T47D (cell line): ENCODE measurements at regions not wholly inside any gene's neighbourhood (a gene's known extent, or its start where the extent isn't known, plus 50 kb on each side); places are given as distances from the start of the nearest gene placed in this dataset.
"Not testable (repeated sequence)": the region's sequence is repeated elsewhere in the genome, so short reads cannot be mapped to it uniquely, and the experiment has no call there.

Experiments used
- DNase-seq, 2 experiments: peaks; one replicate each; pipeline versions ENCODE4 v3.0.0 to v3.0.0-alpha.2; 2011 to 2012; ENCODE audit warnings: low read depth in 1 of 2, low spot score in 1 of 2
- JUND ChIP-seq: IDR thresholded peaks from 2 replicates; pipeline ENCODE4 v1.6.1; 2012; ENCODE audit warnings: low read depth
- in situ Hi-C: cut with HindIII; loops from 2 replicates; pipeline ENCODE4 v1.10.0; 2016; ENCODE audit warnings: low sequenced_read_pairs, low pct_unique_long_range_greater_than_20kb

DNA sequence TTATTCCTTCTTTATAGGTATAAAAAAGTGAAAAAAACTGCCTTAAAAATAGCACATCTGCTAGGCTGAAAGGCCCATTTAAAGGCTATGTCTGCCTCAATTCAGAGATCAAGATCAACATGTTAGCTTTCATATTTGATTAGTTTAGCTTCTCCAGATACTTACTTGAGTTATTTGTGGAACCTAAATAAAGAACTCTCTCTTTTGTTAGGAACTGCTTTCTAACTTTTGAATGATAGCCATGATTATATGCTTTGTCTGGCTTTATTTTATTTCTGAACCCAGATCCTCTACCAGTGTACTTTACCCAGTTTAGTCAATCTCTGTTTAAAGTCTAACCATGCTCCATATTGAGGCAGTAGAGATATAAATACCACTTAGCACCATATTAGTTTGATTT lies 515.5 kb upstream of the SEMA3D start:
- in situ Hi-C loops = no loop called here
- DNase-seq = no peak
- TF ChIP-seq JUND = no peak

DNA sequence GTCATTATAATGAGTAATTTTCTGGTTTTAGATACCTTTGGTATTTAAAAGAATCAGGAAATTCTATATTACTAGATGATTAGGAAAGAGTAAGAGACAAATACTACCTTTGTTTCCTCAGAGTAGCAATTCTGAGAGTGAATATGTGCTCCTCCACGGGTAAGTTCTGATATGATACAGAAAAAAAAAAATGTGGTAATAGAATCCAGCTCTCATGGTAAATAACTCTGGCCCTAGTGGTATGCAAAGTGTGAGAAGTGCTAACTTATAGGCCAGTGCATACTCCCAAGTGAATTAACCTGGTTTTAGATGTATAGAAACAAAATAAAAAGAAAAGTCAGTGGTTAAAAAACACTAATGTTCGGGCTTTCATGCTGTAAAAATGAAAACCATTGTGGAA lies 512.6 kb upstream of the SEMA3D start:
- DNase-seq = no peak
- TF ChIP-seq JUND = no peak
- in situ Hi-C loops = no loop called here

DNA sequence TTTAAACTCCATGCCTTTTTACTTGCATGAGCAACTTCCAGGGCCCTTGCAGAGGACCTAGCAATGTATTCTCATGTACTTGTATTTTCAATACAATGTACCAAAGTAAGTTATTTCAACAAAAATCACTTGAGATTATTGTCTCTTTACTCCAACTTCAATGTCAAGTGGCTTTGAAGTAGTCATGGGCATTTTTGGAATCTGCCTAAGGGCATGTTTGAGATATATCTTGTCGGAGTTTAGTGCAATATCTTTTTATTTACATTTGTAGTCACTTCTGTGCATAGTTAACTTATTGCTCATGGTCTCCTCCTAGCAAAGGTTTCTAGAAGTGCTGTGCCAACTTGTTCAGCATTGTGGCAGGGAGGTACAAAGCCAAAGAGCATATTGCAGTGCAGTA lies 508.7 kb upstream of the SEMA3D start:
- DNase-seq = peak; percentile 7 to 63

DNA sequence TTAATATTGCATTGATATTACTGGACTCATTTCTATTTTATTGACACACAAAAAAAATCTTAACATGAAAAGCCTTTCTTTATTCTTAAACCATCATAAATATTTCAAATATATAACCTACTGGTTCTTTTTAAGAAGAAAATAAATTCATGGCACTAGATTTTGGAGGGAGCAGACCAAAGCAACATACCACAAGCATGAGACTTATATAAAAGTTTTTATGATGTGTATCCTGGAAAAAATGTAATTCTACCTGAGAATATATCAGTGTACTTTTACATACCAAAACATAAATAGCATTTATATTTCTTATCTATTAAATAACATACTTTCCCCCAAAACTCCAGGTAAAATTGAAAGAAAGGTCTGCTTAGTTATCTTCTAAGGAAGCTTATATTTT lies 508.2 kb upstream of the SEMA3D start:
- no peak for TF ChIP-seq JUND
- in situ Hi-C loops = no loop called here
- DNase-seq = no peak

More for the DNA sequence above, 508.7 kb upstream of the SEMA3D start:
- in situ Hi-C loops = no loop called here
- TF ChIP-seq JUND = no peak

DNA sequence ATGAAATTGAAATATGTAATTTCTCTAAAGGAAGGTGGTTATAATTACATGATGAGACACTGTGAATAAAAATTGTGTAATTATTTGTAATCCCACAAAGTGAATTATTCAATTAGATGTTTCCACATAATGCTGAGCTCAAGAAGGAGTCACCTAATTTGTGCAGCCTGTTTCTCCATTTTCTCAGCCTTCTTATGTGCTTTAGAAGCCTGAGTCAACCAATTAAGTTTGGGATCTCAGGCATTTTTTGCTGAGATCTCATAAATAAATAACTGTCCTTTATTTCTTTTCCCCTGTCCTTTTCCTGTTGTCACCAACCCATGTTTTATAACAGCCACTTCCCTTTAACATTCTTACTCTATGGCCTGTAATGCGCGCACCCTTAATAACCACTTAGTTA lies 506.5 kb upstream of the SEMA3D start:
- TF ChIP-seq JUND = no peak
- DNase-seq = no peak
- in situ Hi-C loops = no loop called here

DNA sequence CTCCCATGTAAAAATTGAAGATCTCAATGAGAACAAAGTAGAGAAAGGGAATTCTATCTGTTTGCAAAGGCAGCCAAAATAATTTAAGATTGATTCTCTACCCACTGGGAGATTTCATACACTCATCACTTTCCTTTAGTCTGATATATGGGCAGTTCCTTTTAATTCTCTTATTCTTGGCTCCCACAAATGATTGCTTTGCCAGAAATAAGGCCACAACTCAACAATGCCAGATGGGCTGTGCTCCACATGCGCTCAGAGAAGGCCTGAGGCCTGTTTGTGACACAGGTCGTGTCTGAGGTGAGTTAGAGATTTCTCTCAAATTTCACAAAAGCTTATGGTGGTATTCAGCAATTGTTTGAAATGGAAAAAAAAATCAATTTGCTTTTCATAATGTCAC lies 501.9 kb upstream of the SEMA3D start:
- in situ Hi-C loops = no loop called here
- no peak for DNase-seq
- TF ChIP-seq JUND = no peak

DNA sequence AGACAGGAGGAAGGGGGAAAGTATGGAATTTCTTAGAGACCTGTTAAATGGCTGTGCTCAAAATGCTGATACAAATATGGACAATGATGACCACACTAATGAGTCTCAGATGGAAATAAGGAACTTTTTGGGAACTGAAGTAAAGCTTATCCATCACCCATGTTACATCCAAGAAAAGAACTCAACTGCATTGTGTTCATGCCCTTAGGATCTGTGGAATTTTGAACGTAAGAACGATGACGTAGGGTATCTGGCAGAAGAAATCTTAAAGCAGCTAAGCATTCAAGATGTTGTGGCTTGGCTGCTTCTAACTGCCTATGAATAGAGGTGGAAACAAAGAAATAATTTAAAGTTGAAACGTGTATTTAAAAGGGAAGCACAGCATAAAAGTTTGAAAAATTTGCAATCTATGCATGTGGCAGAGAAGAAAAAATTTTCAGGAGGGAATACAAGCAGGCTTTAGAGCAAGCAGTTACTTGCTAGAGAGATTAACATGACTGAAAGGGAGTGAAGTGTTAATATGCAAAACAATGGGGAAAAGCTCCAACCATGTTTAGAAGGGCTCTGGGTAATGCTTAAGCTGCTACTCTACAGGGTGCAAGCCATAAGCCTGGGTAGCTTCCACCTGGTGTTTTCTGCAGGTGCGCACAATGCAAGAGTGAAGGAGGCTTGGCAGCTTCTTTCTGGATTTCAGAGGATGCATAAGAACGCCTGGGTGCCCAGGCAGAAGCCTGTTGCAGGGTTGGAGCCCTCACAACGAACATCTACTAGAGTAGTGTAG lies 499.7 kb upstream of the SEMA3D start:
- TF ChIP-seq JUND = no peak
- in situ Hi-C loops = no loop called here
- DNase-seq = no peak

DNA sequence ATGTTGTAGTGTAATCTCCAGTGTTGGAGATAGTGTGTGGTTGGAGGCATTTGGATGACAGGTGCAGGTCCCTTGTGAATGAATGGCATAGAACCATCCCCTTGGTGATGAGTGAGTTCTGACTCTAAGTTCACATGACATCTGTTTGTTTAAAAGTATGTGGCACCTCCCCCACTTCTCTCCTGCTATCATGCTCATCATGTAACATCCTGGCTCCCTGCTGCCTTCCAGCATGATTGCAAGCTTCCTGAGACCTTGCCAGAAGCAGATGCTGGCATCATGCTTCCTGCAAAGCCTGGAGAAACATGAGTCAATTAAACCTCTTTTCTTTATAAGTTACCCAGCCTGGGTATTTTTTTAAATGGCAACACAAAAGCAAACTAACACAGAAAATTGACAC lies 499.0 kb upstream of the SEMA3D start:
- DNase-seq = no peak
- in situ Hi-C loops = no loop called here
- no peak for TF ChIP-seq JUND

DNA sequence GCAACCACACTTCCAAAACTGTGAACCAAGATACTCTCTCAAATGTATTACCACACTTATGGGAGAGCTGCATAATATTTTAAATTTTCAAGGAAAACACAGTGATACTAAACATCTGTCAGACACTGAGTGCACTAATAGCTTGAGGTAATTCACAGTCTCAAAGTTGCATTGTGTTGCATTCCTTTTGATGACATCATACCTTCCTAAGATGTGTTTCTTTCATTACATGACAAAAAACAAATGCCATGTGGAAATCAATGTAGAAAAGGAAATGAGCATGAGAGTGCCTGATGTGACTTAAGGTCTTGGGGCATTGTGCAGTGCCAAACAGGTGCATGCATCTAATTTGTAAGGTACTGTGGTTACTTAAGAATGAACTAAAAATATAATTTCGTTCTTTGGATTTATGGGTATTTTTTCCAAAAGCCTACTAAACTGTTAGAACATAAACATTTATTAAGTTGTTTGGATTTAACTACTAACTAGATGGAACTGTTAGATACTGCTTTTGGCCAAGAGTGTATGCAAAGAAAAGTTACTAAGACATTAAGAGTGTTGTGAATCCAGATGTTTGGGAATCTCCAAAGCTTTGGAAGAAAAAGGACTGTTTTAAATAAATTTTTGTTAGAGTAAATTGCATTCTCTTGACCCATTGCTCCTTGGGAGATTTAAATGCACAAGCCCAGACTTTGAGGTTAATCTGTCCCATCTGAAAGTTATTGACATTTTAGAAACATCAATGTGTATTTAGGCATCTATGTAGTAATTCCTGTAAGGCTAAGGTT lies 496.2 kb upstream of the SEMA3D start:
- in situ Hi-C loops = no loop called here
- no peak for TF ChIP-seq JUND
- DNase-seq = peak in 1 of 2 experiments; percentile 12

DNA sequence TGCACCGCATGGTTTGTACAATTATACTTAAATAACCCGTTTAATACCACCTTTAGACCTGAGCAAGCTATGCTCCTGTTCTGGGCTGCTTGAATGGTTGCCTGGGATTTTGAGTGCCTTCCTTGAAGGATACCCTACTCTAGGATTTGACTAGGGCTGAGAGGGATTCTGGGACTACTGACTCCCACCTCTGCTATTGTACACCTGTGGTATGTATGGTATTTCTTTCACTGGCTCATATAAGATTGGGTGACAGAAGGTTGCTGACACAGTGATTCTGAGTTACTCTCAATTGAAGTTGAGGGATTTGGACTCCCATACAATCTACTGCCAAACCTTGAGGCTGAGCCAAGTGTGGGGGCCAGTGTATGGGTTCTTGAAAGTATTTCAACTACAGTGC lies 494.4 kb upstream of the SEMA3D start:
- in situ Hi-C loops = no loop called here
- no peak for TF ChIP-seq JUND

DNA sequence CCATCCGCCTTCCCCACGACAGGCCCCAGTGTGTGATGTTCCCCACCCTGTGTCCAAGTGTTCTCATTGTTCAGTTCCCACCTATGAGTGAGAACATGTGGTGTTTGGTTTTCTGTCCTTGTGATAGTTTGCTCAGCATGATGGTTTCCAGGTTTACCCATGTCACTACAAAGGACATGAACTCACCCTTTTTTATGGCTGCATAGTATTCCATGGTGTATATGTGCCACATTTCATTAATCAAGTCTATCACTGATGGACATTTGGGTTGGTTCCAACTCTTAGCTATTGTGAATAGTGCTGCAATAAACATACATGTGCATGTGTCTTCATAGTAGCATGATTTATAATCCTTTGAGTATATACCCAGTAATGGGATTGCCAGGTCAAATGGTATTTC lies 488.2 kb upstream of the SEMA3D start:
- in situ Hi-C loops, DNase-seq: not testable (repeated sequence)

More for the DNA sequence above, 494.4 kb upstream of the SEMA3D start:
- no peak for DNase-seq

DNA sequence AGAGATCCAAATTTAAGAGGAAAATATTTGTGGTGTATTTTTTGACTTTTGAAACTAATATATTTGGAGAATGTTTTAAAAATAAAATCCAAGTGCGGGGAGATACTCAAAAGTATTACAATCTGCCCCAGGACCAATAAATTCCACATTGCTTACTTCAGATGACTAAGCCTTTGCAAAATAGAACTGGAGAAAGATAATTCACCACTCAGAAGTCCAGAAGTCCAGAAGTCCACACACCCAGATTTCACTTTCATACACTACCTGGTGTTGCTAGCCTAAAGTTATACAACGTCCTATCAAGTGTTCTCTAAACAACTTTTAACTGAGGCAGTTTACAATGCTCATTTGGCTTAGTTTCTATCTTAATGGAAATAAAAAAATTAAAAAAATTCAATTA lies 487.0 kb upstream of the SEMA3D start:
- in situ Hi-C loops = no loop called here
- TF ChIP-seq JUND = no peak
- DNase-seq = no peak

DNA sequence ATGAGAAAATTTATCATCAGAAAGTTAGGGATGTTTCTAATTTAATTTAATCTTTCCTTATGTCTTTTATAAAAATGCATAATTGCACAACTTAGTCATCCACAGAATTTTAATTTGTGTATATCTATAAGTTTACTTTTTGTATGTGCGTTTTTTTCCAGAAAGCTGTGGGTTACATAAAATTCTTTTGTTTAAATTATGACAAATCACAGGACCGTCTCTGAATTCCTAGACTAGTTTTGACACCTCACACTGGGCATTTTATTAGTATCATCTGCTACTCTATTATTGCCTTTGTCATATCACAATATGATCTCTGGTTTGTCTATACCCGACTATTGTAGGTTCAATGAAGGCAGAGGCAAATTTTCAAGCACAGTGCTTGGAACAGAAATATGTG lies 482.4 kb upstream of the SEMA3D start:
- in situ Hi-C loops = no loop called here
- DNase-seq = no peak
- no peak for TF ChIP-seq JUND
